ENCODE measurements at regions not wholly inside any gene's neighbourhood (a gene's known extent, or its start where the extent isn't known, plus 50 kb on each side); places are given as distances from the start of the nearest gene placed in this dataset.
A peak's percentile ranks its signal among the peaks of the same experiment; 100 is the strongest.

- TF ChIP-seq ZNF654 (tag by site-specific recombination; IDR thresholded peaks at IDR 0.05; ENCODE audit: low read depth): no peak
- no peak for TF ChIP-seq ZNF510 (tag by site-specific recombination; IDR thresholded peaks at IDR 0.05; ENCODE audit: insufficient replicate concordance)
- TF ChIP-seq TCF7L2 (IDR thresholded peaks at IDR 0.05; ENCODE audit: borderline replicate concordance, low read depth, low read length): peak; percentile 65; the same call in 1 of the 2 replicates
- no peak for TF ChIP-seq ZNF621 (tag by site-specific recombination; IDR thresholded peaks at IDR 0.05)
- TF ChIP-seq REPIN1 (tag by site-specific recombination; IDR thresholded peaks at IDR 0.05; ENCODE audit: low read depth): no peak
- peaks cover 3% of the 10 kb centered on the region; the same call in 1 of the 2 replicates for H3K4me1 ChIP-seq (ENCODE audit: control insufficient read depth, insufficient read depth, low read length)
- no peaks in the 10 kb centered on the region for H3K9me3 ChIP-seq (ENCODE audit: control insufficient read depth, insufficient read depth, low read depth, low read length)
- no peaks in the 10 kb centered on the region for H3K36me3 ChIP-seq (ENCODE audit: control insufficient read depth in 2 of 2, insufficient read depth in 1 of 2, low read length in 2 of 2)
- no peak overlapping the region for H3K4me3 ChIP-seq (ENCODE audit: low read depth, low read length)
- H3K27ac ChIP-seq (ENCODE audit: extremely low read depth, low read depth, low read length): no peak overlapping the region
- ChIA-PET CTCF (no interaction called here), POLR2A (no interaction called here)
Observed at GRCh38 chrX:41003506-41004270, 81.6 kb upstream of the USP9X start.

GRCh38 chrX:41005445-41005992 lies 79.7 kb upstream of the USP9X start:
- POLR2A ChIA-PET: no interaction called here
- CTCF ChIA-PET: interaction anchor here (0.5 to 0.6 kb wide), 2 partner anchors 8 to 39 kb away, joined by 3 to 5 read pairs; no protein-coding TSS in a partner anchor
- Histone ChIP-seq H3K4me1 (ENCODE audit: control insufficient read depth, insufficient read depth, low read length) (peaks cover 3% of the 10 kb centered on the region; the same call in 1 of the 2 replicates), H3K36me3 (ENCODE audit: control insufficient read depth in 2 of 2, insufficient read depth in 1 of 2, low read length in 2 of 2) (no peaks in the 10 kb centered on the region), H3K9me3 (ENCODE audit: control insufficient read depth, insufficient read depth, low read depth, low read length) (no peaks in the 10 kb centered on the region), H3K4me3 (ENCODE audit: low read depth, low read length) (no peak overlapping the region), H3K27ac (ENCODE audit: extremely low read depth, low read depth, low read length) (no peak overlapping the region)
- no peak for TF ChIP-seq ZNF473 (tag by site-specific recombination; IDR thresholded peaks at IDR 0.05)
- TF ChIP-seq, protein P1, sequence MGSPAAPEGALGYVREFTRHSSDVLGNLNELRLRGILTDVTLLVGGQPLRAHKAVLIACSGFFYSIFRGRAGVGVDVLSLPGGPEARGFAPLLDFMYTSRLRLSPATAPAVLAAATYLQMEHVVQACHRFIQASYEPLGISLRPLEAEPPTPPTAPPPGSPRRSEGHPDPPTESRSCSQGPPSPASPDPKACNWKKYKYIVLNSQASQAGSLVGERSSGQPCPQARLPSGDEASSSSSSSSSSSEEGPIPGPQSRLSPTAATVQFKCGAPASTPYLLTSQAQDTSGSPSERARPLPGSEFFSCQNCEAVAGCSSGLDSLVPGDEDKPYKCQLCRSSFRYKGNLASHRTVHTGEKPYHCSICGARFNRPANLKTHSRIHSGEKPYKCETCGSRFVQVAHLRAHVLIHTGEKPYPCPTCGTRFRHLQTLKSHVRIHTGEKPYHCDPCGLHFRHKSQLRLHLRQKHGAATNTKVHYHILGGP (tag by site-specific recombination; IDR thresholded peaks at IDR 0.05): peak; percentile 78

- H3K4me3 ChIP-seq (ENCODE audit: low read depth, low read length): no peak overlapping the region
- no peak for TF ChIP-seq ZNF510 (tag by site-specific recombination; IDR thresholded peaks at IDR 0.05; ENCODE audit: insufficient replicate concordance)
- TF ChIP-seq TSHZ1 (tag by site-specific recombination; IDR thresholded peaks at IDR 0.05; ENCODE audit: borderline replicate concordance): no peak
- TF ChIP-seq ZFP69B (tag by site-specific recombination; IDR thresholded peaks at IDR 0.05): peak; percentile 42; the same call in 1 of the 2 replicates
- no peak for TF ChIP-seq ZNF623 (tag by site-specific recombination; IDR thresholded peaks at IDR 0.05)
- TF ChIP-seq ZNF311 (tag by site-specific recombination; IDR thresholded peaks at IDR 0.05; ENCODE audit: borderline replicate concordance): no peak
- TF ChIP-seq TRIM28 (IDR thresholded peaks at IDR 0.05; ENCODE audit: borderline replicate concordance, low read length): peak; percentile 61; the same call in 1 of the 2 replicates
- TF ChIP-seq, protein P2, sequence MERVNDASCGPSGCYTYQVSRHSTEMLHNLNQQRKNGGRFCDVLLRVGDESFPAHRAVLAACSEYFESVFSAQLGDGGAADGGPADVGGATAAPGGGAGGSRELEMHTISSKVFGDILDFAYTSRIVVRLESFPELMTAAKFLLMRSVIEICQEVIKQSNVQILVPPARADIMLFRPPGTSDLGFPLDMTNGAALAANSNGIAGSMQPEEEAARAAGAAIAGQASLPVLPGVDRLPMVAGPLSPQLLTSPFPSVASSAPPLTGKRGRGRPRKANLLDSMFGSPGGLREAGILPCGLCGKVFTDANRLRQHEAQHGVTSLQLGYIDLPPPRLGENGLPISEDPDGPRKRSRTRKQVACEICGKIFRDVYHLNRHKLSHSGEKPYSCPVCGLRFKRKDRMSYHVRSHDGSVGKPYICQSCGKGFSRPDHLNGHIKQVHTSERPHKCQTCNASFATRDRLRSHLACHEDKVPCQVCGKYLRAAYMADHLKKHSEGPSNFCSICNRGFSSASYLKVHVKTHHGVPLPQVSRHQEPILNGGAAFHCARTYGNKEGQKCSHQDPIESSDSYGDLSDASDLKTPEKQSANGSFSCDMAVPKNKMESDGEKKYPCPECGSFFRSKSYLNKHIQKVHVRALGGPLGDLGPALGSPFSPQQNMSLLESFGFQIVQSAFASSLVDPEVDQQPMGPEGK (tag by site-specific recombination; IDR thresholded peaks at IDR 0.05): no peak
- TF ChIP-seq ATF2 (tag by site-specific recombination; IDR thresholded peaks at IDR 0.05; ENCODE audit: low read depth): no peak
- TF ChIP-seq ZNF335 (tag by site-specific recombination; conservative IDR thresholded peaks at IDR 0.05): 0 out of 2 replicates have a peak, but pooled peaks have one; percentile 15
- ChIA-PET CTCF (interaction anchor here (1.2 to 1.7 kb wide), 3 partner anchors 9 to 358 kb away, joined by 3 to 7 read pairs (median 4); no protein-coding TSS in a partner anchor), POLR2A (interaction anchor here (0.5 kb wide), 1 partner anchor 91 kb away, joined by 4 read pairs; no protein-coding TSS in a partner anchor)
- no peak overlapping the region; the same call in 1 of the 2 replicates for H3K27ac ChIP-seq (ENCODE audit: extremely low read depth, low read depth, low read length)
- H3K4me1 ChIP-seq (ENCODE audit: control insufficient read depth, insufficient read depth, low read length): 0 out of 2 replicates have a peak, but pooled peaks cover 3% of the 10 kb centered on the region
- no peaks in the 10 kb centered on the region for H3K9me3 ChIP-seq (ENCODE audit: control insufficient read depth, insufficient read depth, low read depth, low read length)
- H3K36me3 ChIP-seq (ENCODE audit: control insufficient read depth in 2 of 2, insufficient read depth in 1 of 2, low read length in 2 of 2): no peaks in the 10 kb centered on the region
Observed at GRCh38 chrX:41009850-41010846, 75.1 kb upstream of the USP9X start.

Measured in HEK293 (cell line).